Keratinocyte (primary cell): ENCODE measurements at regions not wholly inside any gene's neighbourhood (a gene's known extent, or its start where the extent isn't known, plus 50 kb on each side); places are given as distances from the start of the nearest gene placed in this dataset.

Source experiments
- DNase-seq: peaks from one replicate; pipeline ENCODE4 v3.0.0-alpha.2; 2011; ENCODE audit warnings: low read depth, missing footprints, low spot score
- FAIRE-seq: peaks from 2 replicates; lab custom pipeline; 2011; peaks lifted over from hg19 to GRCh38; lab: Jason Lieb, UNC
- H2AFZ ChIP-seq: 2 replicates; pipeline ENCODE4 v1.6.0; 2012; ENCODE audit warnings: low read length, control low read depth, inconsistent platforms; ENCODE audit not compliant: control insufficient read depth
- H3K27ac ChIP-seq: 2 replicates; pipeline ENCODE4 v1.5.1; 2011; ENCODE audit warnings: low read length; ENCODE audit not compliant: control insufficient read depth, insufficient read depth
- H3K27me3 ChIP-seq: 3 replicates; pipeline ENCODE4 v1.6.0; 2011; ENCODE audit warnings: low read length; ENCODE audit not compliant: control insufficient read depth, insufficient read depth; ENCODE audit errors: extremely low read depth
- H3K36me3 ChIP-seq, 2 experiments: 2 replicates in 1 of 2; 3 replicates in 1 of 2; pipeline ENCODE4 v1.5.1; 2011; ENCODE audit warnings: low read length in 2 of 2, mild to moderate bottlenecking in 1 of 2; ENCODE audit not compliant: control insufficient read depth in 2 of 2, insufficient read depth in 2 of 2; ENCODE audit errors: extremely low read depth in 1 of 2
- H3K4me1 ChIP-seq: 3 replicates; pipeline ENCODE4 v1.5.1; 2011; ENCODE audit warnings: low read length; ENCODE audit not compliant: control insufficient read depth, insufficient read depth; ENCODE audit errors: extremely low read depth
- H3K4me2 ChIP-seq: 3 replicates; pipeline ENCODE4 v1.6.0; 2011; ENCODE audit warnings: low read depth, low read length; ENCODE audit not compliant: control insufficient read depth, insufficient read depth; ENCODE audit errors: extremely low read depth
- H3K4me3 ChIP-seq, 3 experiments: fragments of 200-600 bp in 1 of 3; sonication (generic) in 1 of 3; 2 replicates in 2 of 3; 3 replicates in 1 of 3; pipeline ENCODE4 v1.5.1; 2011 to 2016; ENCODE audit warnings: low read length in 3 of 3, mild to moderate bottlenecking in 3 of 3, control low read depth in 2 of 3, inconsistent platforms in 1 of 3, low read depth in 1 of 3, mixed read lengths in 1 of 3, mixed run types in 1 of 3, moderate library complexity in 1 of 3; ENCODE audit not compliant: control insufficient read depth in 2 of 3, insufficient read depth in 2 of 3; ENCODE audit errors: extremely low read depth in 1 of 3
- H3K79me2 ChIP-seq: 2 replicates; pipeline ENCODE4 v1.6.0; 2012; ENCODE audit warnings: low read length; ENCODE audit not compliant: control insufficient read depth, insufficient read depth
- H3K9ac ChIP-seq: 3 replicates; pipeline ENCODE4 v1.6.0; 2011; ENCODE audit warnings: low read length; ENCODE audit not compliant: control insufficient read depth, insufficient read depth; ENCODE audit errors: extremely low read depth
- H3K9me1 ChIP-seq: 3 replicates; pipeline ENCODE4 v1.6.0; 2011; ENCODE audit warnings: low read length; ENCODE audit not compliant: control insufficient read depth, insufficient read depth; ENCODE audit errors: extremely low read depth
- H3K9me3 ChIP-seq: 2 replicates; pipeline ENCODE4 v1.5.1; 2012; ENCODE audit warnings: low read depth, low read length; ENCODE audit not compliant: control insufficient read depth
- H4K20me1 ChIP-seq: 3 replicates; pipeline ENCODE4 v1.6.0; 2011; ENCODE audit warnings: low read length; ENCODE audit not compliant: control insufficient read depth, insufficient read depth; ENCODE audit errors: extremely low read depth
- CTCF ChIP-seq, 3 experiments: IDR thresholded peaks in 1 of 3; conservative IDR thresholded peaks in 1 of 3; optimal IDR thresholded peaks in 1 of 3; 2 replicates in 2 of 3; 3 replicates in 1 of 3; pipeline versions ENCODE3 to v1.5.1; 2011; ENCODE audit warnings: low read length in 3 of 3, mild to moderate bottlenecking in 3 of 3, moderate library complexity in 2 of 3, control low read depth in 1 of 3, inconsistent platforms in 1 of 3; ENCODE audit not compliant: insufficient read depth in 2 of 3; ENCODE audit errors: extremely low read depth in 1 of 3
- EZH2 ChIP-seq: IDR thresholded peaks from one replicate; pipeline ENCODE4 v1.6.1; 2012; ENCODE audit warnings: inconsistent platforms, mild to moderate bottlenecking, low read length, moderate library complexity
- dilution Hi-C: fragments of 300-500 bp; cut with MboI; formaldehyde crosslinking; loops from one replicate; pipeline ENCODE4 v1.7.0; 2020; ENCODE audit warnings: low sequenced_read_pairs; ENCODE audit not compliant: extremely low pct_ligation_motif_present

GRCh38 chr15:81569286-81570080, 195.5 kb upstream of the TMC3 start:
- no peak overlapping the region for H3K4me2 ChIP-seq
- H3K4me1 ChIP-seq = peaks cover 3% of the 10 kb centered on the region
- no peak overlapping the region for H3K27ac ChIP-seq
- FAIRE-seq = no peak
- H3K36me3 ChIP-seq = no peaks in the 10 kb centered on the region
- no peaks in the 10 kb centered on the region for H3K9me3 ChIP-seq
- TF ChIP-seq EZH2 = no peak
- no peak for TF ChIP-seq CTCF (optimal IDR thresholded peaks at IDR 0.05 in 1 of 3, IDR thresholded peaks at IDR 0.05 in 1 of 3, conservative IDR thresholded peaks at IDR 0.05 in 1 of 3; ENCODE audit: extremely low read depth in 1 of 3, insufficient read depth in 2 of 3, low read length in 3 of 3)
- H3K4me3 ChIP-seq = no peak overlapping the region
- no peak overlapping the region for H2AFZ ChIP-seq
- no peaks in the 10 kb centered on the region for H4K20me1 ChIP-seq
- no peaks in the 10 kb centered on the region for H3K9me1 ChIP-seq
- H3K9ac ChIP-seq = no peak overlapping the region
- dilution Hi-C loops = no loop called here
- no peaks in the 10 kb centered on the region for H3K27me3 ChIP-seq
- no peak for DNase-seq
- H3K79me2 ChIP-seq = no peaks in the 10 kb centered on the region

GRCh38 chr15:81567924-81568323, 193.9 kb upstream of the TMC3 start:
- H3K4me3 ChIP-seq = no peak overlapping the region
- no peak overlapping the region for H2AFZ ChIP-seq
- dilution Hi-C loops = no loop called here
- no peak for TF ChIP-seq EZH2
- TF ChIP-seq CTCF (optimal IDR thresholded peaks at IDR 0.05 in 1 of 3, IDR thresholded peaks at IDR 0.05 in 1 of 3, conservative IDR thresholded peaks at IDR 0.05 in 1 of 3; ENCODE audit: extremely low read depth in 1 of 3, insufficient read depth in 2 of 3, low read length in 3 of 3) = no peak
- H3K79me2 ChIP-seq = no peaks in the 10 kb centered on the region
- no peaks in the 10 kb centered on the region for H4K20me1 ChIP-seq
- no peak for DNase-seq
- no peaks in the 10 kb centered on the region for H3K9me3 ChIP-seq
- H3K4me2 ChIP-seq = no peak overlapping the region
- H3K27me3 ChIP-seq = no peaks in the 10 kb centered on the region
- peaks cover 3% of the 10 kb centered on the region for H3K4me1 ChIP-seq
- H3K27ac ChIP-seq = no peak overlapping the region
- no peaks in the 10 kb centered on the region for H3K36me3 ChIP-seq
- no peak overlapping the region for H3K9ac ChIP-seq
- H3K9me1 ChIP-seq = no peaks in the 10 kb centered on the region
- no peak for FAIRE-seq
